Astrocyte of the cerebellum (primary cell): ENCODE measurements at regions not wholly inside any gene's neighbourhood (a gene's known extent, or its start where the extent isn't known, plus 50 kb on each side); places are given as distances from the start of the nearest gene placed in this dataset.

ENCODE experiments used
- DNase-seq: peaks from one replicate; pipeline ENCODE4 v3.0.0-alpha.2; 2011; ENCODE audit warnings: low read depth
- H3K4me3 ChIP-seq: 2 replicates; pipeline ENCODE4 v1.5.1; 2011; ENCODE audit warnings: mild to moderate bottlenecking, low read depth, low read length, moderate library complexity
- in situ Hi-C: cut with HindIII; loops from 2 replicates; pipeline ENCODE4 v1.10.0; 2017; ENCODE audit warnings: low sequenced_read_pairs
- TF ChIP-seq, protein P1 (sequence below): IDR thresholded peaks from 2 replicates; pipeline ENCODE4 v1.5.1; 2012; ENCODE audit warnings: low read length, low read depth, moderate library complexity, mild to moderate bottlenecking; ENCODE audit errors: missing control alignments

DNA sequence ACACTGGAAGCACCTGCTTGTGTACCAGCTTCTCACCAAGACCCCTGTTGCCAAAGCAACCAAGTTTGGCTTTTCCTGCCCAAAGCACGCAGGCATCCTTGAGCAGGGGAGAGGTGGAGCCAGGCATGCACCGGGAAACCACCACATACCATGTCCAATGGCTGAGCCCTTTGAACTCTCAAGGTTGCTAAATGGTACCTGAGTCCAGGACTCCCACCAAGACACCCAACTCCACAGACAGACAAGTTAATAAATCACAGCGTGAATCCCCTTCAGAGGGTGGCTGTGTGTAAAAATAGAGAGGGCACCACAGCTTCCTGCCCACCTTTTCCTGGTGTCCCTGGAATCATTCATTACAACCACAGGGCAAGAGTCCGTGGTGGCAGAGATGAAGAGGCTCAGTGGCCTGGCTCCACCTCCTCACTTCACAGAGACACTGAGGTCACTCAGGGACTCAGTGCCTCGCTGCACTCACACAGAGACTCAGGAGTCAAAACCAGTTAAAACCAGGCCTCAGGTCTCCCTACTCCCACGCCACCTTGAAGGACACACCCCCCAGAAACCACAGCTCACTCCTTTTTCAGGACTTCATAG lies 143.7 kb downstream of the C5orf15 start:
- in situ Hi-C loops, result no loop called here
- no peak for DNase-seq
- no peak overlapping the region for H3K4me3 ChIP-seq
- TF ChIP-seq, protein P1, sequence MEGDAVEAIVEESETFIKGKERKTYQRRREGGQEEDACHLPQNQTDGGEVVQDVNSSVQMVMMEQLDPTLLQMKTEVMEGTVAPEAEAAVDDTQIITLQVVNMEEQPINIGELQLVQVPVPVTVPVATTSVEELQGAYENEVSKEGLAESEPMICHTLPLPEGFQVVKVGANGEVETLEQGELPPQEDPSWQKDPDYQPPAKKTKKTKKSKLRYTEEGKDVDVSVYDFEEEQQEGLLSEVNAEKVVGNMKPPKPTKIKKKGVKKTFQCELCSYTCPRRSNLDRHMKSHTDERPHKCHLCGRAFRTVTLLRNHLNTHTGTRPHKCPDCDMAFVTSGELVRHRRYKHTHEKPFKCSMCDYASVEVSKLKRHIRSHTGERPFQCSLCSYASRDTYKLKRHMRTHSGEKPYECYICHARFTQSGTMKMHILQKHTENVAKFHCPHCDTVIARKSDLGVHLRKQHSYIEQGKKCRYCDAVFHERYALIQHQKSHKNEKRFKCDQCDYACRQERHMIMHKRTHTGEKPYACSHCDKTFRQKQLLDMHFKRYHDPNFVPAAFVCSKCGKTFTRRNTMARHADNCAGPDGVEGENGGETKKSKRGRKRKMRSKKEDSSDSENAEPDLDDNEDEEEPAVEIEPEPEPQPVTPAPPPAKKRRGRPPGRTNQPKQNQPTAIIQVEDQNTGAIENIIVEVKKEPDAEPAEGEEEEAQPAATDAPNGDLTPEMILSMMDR, result no peak

DNA sequence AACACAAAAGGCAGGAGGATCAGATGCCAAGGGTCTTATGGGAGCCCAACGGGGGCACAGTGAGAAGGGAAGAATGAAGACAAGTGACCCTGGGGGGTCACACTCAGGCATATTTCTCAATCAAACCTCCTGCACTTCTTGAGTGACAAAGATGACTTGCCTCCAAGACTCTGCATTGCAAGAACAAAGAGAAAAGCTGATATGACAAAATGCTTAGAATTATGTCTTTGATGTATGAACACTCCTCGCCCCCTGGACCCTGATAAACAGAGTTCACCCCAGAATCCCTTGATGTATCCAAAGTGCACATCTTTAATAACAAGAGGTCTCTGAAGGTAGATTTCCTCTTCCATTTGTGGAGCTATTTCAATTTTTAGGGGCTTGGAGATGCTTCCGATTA lies 146.5 kb downstream of the C5orf15 start:
- TF ChIP-seq, protein P1, result no peak
- DNase-seq, result no peak
- in situ Hi-C loops, result no loop called here
- no peak overlapping the region for H3K4me3 ChIP-seq

DNA sequence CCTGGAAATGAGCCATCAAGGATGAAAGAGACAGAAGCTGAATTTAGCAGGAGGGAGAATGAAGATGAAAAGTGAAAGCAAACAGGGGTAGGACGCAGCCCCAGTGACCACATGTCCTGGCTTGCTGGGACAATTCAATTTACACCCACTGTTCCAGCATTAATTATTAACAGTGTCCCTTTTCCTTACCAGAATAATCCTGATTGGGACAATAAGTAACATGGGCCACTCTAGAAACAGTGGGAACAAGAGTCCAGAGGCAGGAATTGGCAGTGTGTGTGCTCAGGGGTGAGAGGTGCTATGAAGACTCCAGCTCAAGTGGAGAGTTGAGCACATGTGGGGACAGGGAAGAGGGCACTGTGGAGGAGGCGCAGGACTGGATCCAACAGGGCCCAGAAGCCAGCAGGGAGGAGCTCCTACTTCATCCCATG lies 147.1 kb downstream of the C5orf15 start:
- H3K4me3 ChIP-seq, result no peak overlapping the region
- DNase-seq, result no peak
- TF ChIP-seq, protein P1, result no peak
- in situ Hi-C loops, result no loop called here

DNA sequence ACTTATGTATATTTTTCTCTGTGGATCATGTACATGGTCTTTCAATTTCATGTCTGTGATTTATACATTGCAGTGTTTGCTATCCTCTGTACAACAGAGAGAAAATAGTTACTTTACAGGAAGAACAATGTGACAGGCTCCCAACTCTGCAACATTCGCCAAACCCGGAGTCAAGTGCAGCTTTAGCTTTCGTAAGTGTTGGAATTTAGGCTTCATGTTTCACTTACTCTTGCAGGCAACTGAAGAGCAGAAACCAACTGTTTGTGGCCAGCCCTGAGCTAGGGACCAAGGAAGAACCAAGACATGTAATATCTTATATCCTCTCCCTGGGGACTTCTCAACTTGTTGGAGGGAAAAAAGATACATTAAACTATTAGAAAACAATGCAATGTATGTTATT lies 147.9 kb downstream of the C5orf15 start:
- no peak overlapping the region for H3K4me3 ChIP-seq
- in situ Hi-C loops, result no loop called here
- DNase-seq, result no peak
- TF ChIP-seq, protein P1, result no peak

DNA sequence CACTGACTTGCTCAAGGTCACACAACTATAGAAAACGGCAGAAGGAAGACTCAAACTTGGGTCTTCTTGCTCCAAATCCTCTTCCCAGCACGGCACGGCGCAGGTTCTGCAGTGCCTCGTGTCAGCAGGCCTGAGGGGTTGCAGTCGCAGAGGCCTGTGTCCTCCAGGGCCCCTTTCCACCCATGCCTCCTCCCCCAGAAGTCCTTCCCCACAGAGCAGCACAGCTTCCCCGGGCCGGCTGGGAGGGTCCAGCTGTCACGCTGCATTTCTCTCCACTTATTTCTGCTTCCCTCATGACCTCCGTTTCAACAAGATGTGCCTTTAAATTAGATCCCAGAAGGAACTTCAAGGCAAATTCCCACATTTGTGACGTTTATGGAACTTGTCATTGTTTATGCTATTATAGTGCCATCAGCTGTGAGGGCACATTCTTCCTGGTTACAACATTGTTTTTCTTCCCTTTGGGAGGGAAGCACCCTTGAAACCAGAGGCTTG lies 148.4 kb downstream of the C5orf15 start:
- in situ Hi-C loops, result no loop called here
- DNase-seq, result no peak
- TF ChIP-seq, protein P1, result no peak
- no peak overlapping the region for H3K4me3 ChIP-seq

DNA sequence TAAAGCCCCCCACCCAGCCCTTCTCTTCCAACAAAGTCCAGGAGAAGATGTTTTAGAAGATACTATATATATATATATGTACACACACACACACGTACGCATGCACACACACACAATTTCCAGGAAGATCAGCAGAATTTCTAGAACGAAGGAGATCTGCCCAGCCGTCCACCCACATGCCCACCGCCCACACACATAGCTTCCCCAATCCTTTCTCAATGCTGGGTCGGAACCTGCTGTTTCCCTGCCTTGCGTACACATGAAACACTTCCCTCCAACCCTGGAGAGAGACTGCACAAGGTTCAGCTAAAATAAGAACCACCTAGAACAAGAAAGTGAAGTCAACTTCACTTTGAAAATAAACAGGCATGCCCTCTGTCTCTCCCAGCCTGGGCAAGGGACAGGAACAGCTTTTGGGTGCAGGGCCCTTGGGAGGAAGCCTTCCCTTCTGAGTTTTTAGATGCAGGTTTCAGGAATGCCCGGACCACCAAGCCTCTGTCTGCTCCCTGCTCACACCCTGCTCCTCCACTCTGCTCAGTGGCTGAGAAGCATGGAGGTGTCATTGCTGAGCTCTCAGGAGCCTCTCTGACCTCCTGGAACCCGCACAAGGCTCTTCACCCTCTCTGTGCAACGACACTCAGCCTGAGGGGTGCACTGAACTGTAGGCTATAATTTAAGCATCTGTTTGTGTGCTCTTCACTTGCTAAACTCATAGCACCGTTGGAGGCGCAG lies 149.4 kb downstream of the C5orf15 start:
- no peak overlapping the region for H3K4me3 ChIP-seq
- DNase-seq, result no peak
- in situ Hi-C loops, result no loop called here
- TF ChIP-seq, protein P1, result no peak
